ENCODE measurements at regions not wholly inside any gene's neighbourhood (a gene's known extent, or its start where the extent isn't known, plus 50 kb on each side); places are given as distances from the start of the nearest gene placed in this dataset.

GRCh38 chr22:22764085-22764484, 119.7 kb downstream of the GGTLC2 start:
- H3K27me3 ChIP-seq (ENCODE audit: insufficient read depth, low read length), result peaks cover 8% of the 10 kb centered on the region; the same call in 1 of the 2 replicates

More at GRCh38 chr22:22764085-22764484, 119.7 kb downstream of the GGTLC2 start:
- Histone ChIP-seq H3K4ac (ENCODE audit: low read depth, low read length) (no peak overlapping the region), H4K91ac (ENCODE audit: insufficient read length, low read depth, low read length) (no peak overlapping the region), H3K4me1 (ENCODE audit: insufficient read depth, low read length) (no peaks in the 10 kb centered on the region), H3K56ac (ENCODE audit: insufficient read length, low read depth, low read length) (no peak overlapping the region), H2BK20ac (ENCODE audit: low read depth, low read length, poor library complexity, severe bottlenecking) (no peak overlapping the region), H3K14ac (ENCODE audit: insufficient read depth, low read length) (no peak overlapping the region), H3K4me2 (ENCODE audit: insufficient read depth, insufficient read length, low read length) (no peak overlapping the region), H2BK5ac (ENCODE audit: insufficient read length, low read length) (no peak overlapping the region), H3K18ac (ENCODE audit: insufficient read length, low read depth, low read length) (no peak overlapping the region), H3K27ac (ENCODE audit: insufficient read length, low read depth, low read length) (no peak overlapping the region), H2BK15ac (ENCODE audit: low read depth, low read length) (no peak overlapping the region), H4K20me1 (ENCODE audit: control insufficient read depth, insufficient read depth, insufficient read length) (no peaks in the 10 kb centered on the region), H2BK12ac (ENCODE audit: insufficient read length, low read depth, low read length) (no peak overlapping the region), H2AK5ac (ENCODE audit: insufficient read length, low read length) (no peak overlapping the region), H3K23me2 (ENCODE audit: insufficient read length, low read depth, low read length, poor library complexity, severe bottlenecking) (no peaks in the 10 kb centered on the region), H3T11ph (ENCODE audit: low read length) (no peak overlapping the region), H3K9me3 (ENCODE audit: control insufficient read depth, low read depth, low read length) (no peaks in the 10 kb centered on the region), H4K5ac (ENCODE audit: insufficient read length, low read depth, low read length) (no peak overlapping the region), H2AFZ (ENCODE audit: low read length) (no peak overlapping the region), H2BK120ac (ENCODE audit: low read depth, low read length, poor library complexity, severe bottlenecking) (no peak overlapping the region), H4K8ac (replicated peaks; ENCODE audit: insufficient read length, low read depth, low read length) (no peak overlapping the region), H3K9ac (ENCODE audit: extremely low read depth, insufficient read length, low read length) (no peak overlapping the region), H3K23ac (ENCODE audit: insufficient read length, low read depth, low read length) (no peak overlapping the region), H3K79me2 (ENCODE audit: insufficient read depth, low read length) (no peaks in the 10 kb centered on the region), H3K79me1 (ENCODE audit: insufficient read depth, low read depth, low read length, poor library complexity, severe bottlenecking) (no peaks in the 10 kb centered on the region)
- Mint-ChIP-seq H3K4me1 (no peaks in the 10 kb centered on the region), H3K4me3 (no peak overlapping the region), H3K27ac (no peak overlapping the region), H3K27me3 (ENCODE audit: low read depth) (peaks cover 94% of the 10 kb centered on the region), H3K36me3 (ENCODE audit: insufficient read depth in 1 of 3, low read depth in 3 of 3) (no peaks in the 10 kb centered on the region), H3K9me3 (no peaks in the 10 kb centered on the region)
- TF ChIP-seq CTCF (conservative IDR thresholded peaks at IDR 0.05), result no peak
- no CpG with 5 or more reads among the region's 2 CpGs for WGBS (ENCODE audit: extremely low coverage, insufficient read length, low lambda C conversion rate)
- DNase-seq, result no peak
